ENCODE measurements at regions not wholly inside any gene's neighbourhood (a gene's known extent, or its start where the extent isn't known, plus 50 kb on each side); places are given as distances from the start of the nearest gene placed in this dataset.

DNA sequence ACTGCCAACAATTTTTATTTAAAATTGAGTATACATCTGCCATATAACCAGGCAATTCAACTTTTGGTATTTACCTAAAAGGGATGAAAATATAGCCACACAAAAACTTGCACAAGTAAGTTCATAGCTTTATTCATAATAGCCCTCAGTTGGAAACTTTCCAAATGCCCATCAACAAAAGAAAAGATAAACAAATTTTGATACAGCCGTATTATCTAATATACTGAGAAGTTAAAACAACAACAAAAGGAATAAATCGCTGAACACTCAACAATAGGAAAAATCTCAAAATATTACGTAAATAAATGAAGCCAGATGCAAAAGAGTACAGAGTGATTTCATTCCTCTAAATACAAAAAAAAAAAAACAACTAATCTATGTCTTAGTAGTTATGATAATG is 399.2 kb upstream of the SEMA3D start:
- Histone ChIP-seq H3K4me2 (ENCODE audit: low read length) (no peak overlapping the region), H3K79me2 (ENCODE audit: control insufficient read depth, insufficient read depth, low read length) (no peaks in the 10 kb centered on the region), H3K9ac (ENCODE audit: low read length) (no peak overlapping the region), H4K5ac (ENCODE audit: low read length) (no peak overlapping the region), H3K27ac (ENCODE audit: low read depth, low read length) (no peak overlapping the region), H3K27me3 (ENCODE audit: insufficient read depth, low read length, poor library complexity) (no peaks in the 10 kb centered on the region), H3K56ac (ENCODE audit: low read length) (no peak overlapping the region), H3K23ac (ENCODE audit: low read length) (no peak overlapping the region), H3K4ac (ENCODE audit: low read depth, low read length) (no peak overlapping the region), H2BK5ac (ENCODE audit: low read length) (no peak overlapping the region), H3K79me1 (ENCODE audit: low read length) (no peaks in the 10 kb centered on the region), H3K18ac (ENCODE audit: low read length) (no peak overlapping the region), H3K4me3 (ENCODE audit: low read length) (no peak overlapping the region), H3K4me1 (ENCODE audit: control insufficient read depth, low read depth, low read length) (no peaks in the 10 kb centered on the region), H2BK15ac (replicated peaks; ENCODE audit: low read depth) (no peak overlapping the region), H3K36me3 (ENCODE audit: control insufficient read depth, insufficient read depth, low read length) (no peaks in the 10 kb centered on the region), H2AK5ac (ENCODE audit: low read length) (no peak overlapping the region), H2BK120ac (ENCODE audit: low read depth, low read length) (no peak overlapping the region), H4K8ac (ENCODE audit: low read depth, low read length) (no peak overlapping the region)
- WGBS (ENCODE audit: extremely low coverage, insufficient coverage, low lambda C conversion rate): no CpG with 5 or more reads among the region's 3 CpGs
- no peak for DNase-seq

DNA sequence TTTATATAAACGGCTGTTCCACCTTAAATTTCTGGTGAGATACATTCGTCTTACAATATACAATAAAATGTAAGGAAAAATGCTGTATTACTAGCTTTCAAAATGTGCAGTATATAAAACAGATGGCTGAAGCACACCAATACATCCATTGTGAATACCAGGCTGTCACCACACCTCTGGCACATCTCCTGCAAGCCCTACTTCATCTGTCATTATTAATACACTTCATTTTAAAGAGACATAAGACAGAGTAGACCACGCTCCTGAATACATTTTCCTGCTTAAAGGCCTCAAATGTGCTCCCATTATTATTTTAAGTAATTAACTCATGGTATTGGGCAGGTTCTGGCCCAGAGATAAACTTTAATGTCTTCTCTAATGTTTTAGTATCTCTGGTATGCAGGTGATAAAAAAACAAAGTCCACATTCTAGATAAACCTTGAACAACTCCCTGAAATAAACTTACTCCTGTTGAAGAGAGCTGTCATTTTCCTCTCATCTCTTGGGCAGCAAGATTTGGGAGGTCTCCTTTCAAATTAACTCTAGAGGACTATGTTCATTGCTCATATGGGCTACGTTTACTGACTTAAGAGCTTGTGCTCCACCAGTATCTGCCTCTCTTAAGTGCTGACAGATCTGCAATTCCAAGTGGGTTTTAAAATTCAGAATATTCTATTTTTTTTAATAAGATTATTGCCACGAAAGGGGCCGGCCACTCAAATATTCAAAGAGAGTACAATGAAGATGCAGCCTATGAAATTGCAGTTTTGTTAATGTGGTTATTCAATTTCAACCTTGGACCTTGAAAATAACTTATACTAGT is 396.5 kb upstream of the SEMA3D start:
- no peak overlapping the region for H3K9ac ChIP-seq (ENCODE audit: low read length)
- no peak overlapping the region for H2BK5ac ChIP-seq (ENCODE audit: low read length)
- H3K23ac ChIP-seq (ENCODE audit: low read length): no peak overlapping the region
- H4K8ac ChIP-seq (ENCODE audit: low read depth, low read length): no peak overlapping the region
- no peaks in the 10 kb centered on the region for H3K27me3 ChIP-seq (ENCODE audit: insufficient read depth, low read length, poor library complexity)
- no peak overlapping the region for H4K5ac ChIP-seq (ENCODE audit: low read length)
- H3K27ac ChIP-seq (ENCODE audit: low read depth, low read length): no peak overlapping the region
- H3K4me1 ChIP-seq (ENCODE audit: control insufficient read depth, low read depth, low read length): no peaks in the 10 kb centered on the region
- DNase-seq: no peak
- no peaks in the 10 kb centered on the region for H3K36me3 ChIP-seq (ENCODE audit: control insufficient read depth, insufficient read depth, low read length)
- no peak overlapping the region for H2AK5ac ChIP-seq (ENCODE audit: low read length)
- H3K79me2 ChIP-seq (ENCODE audit: control insufficient read depth, insufficient read depth, low read length): no peaks in the 10 kb centered on the region
- no peak overlapping the region for H2BK120ac ChIP-seq (ENCODE audit: low read depth, low read length)
- H3K56ac ChIP-seq (ENCODE audit: low read length): no peak overlapping the region
- H3K79me1 ChIP-seq (ENCODE audit: low read length): no peaks in the 10 kb centered on the region
- no peak overlapping the region for H3K4me2 ChIP-seq (ENCODE audit: low read length)
- H3K4me3 ChIP-seq (ENCODE audit: low read length): no peak overlapping the region
- no peak overlapping the region for H3K4ac ChIP-seq (ENCODE audit: low read depth, low read length)
- no peak overlapping the region for H2BK15ac ChIP-seq (replicated peaks; ENCODE audit: low read depth)
- WGBS (ENCODE audit: extremely low coverage, insufficient coverage, low lambda C conversion rate): no CpG with 5 or more reads among the region's 6 CpGs
- no peak overlapping the region for H3K18ac ChIP-seq (ENCODE audit: low read length)

DNA sequence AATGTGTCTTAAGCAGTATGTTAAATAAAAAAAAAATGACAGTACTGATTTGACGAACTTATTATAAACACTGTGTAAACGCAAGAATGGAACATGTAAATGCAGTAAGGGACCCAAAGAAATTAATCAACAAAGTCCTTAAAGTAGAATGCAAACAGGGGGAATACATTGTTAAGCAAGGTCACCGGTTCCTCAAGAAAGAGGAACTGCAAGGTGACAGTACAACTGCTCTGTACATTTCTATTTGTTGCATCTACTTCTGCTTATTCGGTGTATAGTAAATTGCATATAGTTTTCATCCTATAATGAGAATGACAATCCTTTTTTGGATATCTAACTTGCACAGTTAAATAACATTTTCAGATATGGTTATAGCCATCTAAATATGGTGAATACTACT is 387.0 kb upstream of the SEMA3D start:
- Histone ChIP-seq H3K79me1 (ENCODE audit: low read length) (no peaks in the 10 kb centered on the region), H2BK15ac (replicated peaks; ENCODE audit: low read depth) (no peak overlapping the region), H3K23ac (ENCODE audit: low read length) (no peak overlapping the region), H2AK5ac (ENCODE audit: low read length) (no peak overlapping the region), H3K4me3 (ENCODE audit: low read length) (no peak overlapping the region), H3K36me3 (ENCODE audit: control insufficient read depth, insufficient read depth, low read length) (no peaks in the 10 kb centered on the region), H3K9ac (ENCODE audit: low read length) (no peak overlapping the region), H3K18ac (ENCODE audit: low read length) (no peak overlapping the region), H3K56ac (ENCODE audit: low read length) (no peak overlapping the region), H4K5ac (ENCODE audit: low read length) (no peak overlapping the region), H3K4me1 (ENCODE audit: control insufficient read depth, low read depth, low read length) (no peaks in the 10 kb centered on the region), H2BK120ac (ENCODE audit: low read depth, low read length) (no peak overlapping the region), H3K27ac (ENCODE audit: low read depth, low read length) (no peak overlapping the region), H3K27me3 (ENCODE audit: insufficient read depth, low read length, poor library complexity) (no peaks in the 10 kb centered on the region), H4K8ac (ENCODE audit: low read depth, low read length) (no peak overlapping the region), H3K4ac (ENCODE audit: low read depth, low read length) (no peak overlapping the region), H3K4me2 (ENCODE audit: low read length) (no peak overlapping the region), H2BK5ac (ENCODE audit: low read length) (no peak overlapping the region), H3K79me2 (ENCODE audit: control insufficient read depth, insufficient read depth, low read length) (no peaks in the 10 kb centered on the region)
- no peak for DNase-seq
- WGBS (ENCODE audit: extremely low coverage, insufficient coverage, low lambda C conversion rate): no CpG with 5 or more reads among the region's 4 CpGs

DNA sequence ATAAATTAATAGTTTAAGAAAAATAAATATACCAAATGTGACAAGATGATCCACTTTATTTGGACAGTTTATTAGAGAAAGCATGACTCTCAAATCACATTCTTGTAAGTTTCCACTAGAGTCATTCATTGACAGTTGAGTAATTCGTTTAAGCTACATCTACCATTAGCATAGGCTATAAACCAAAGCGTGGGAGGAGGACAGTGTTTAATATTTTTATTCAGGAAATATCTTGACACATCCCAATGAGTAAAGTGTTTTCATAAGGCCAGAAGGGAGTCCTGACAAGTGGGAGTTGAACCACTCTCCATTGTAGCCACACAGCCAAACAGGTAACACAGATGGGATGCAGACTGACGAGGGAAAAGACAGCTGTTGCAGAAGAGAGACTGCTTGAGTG is 386.5 kb upstream of the SEMA3D start:
- H2BK15ac ChIP-seq (replicated peaks; ENCODE audit: low read depth): no peak overlapping the region
- no peak overlapping the region for H4K5ac ChIP-seq (ENCODE audit: low read length)
- H3K4ac ChIP-seq (ENCODE audit: low read depth, low read length): no peak overlapping the region
- H3K18ac ChIP-seq (ENCODE audit: low read length): no peak overlapping the region
- H2AK5ac ChIP-seq (ENCODE audit: low read length): no peak overlapping the region
- no peaks in the 10 kb centered on the region for H3K79me1 ChIP-seq (ENCODE audit: low read length)
- no peak overlapping the region for H2BK120ac ChIP-seq (ENCODE audit: low read depth, low read length)
- H3K27ac ChIP-seq (ENCODE audit: low read depth, low read length): no peak overlapping the region
- no peak overlapping the region for H2BK5ac ChIP-seq (ENCODE audit: low read length)
- no peak overlapping the region for H3K4me2 ChIP-seq (ENCODE audit: low read length)
- no peak overlapping the region for H4K8ac ChIP-seq (ENCODE audit: low read depth, low read length)
- H3K36me3 ChIP-seq (ENCODE audit: control insufficient read depth, insufficient read depth, low read length): no peaks in the 10 kb centered on the region
- H3K4me1 ChIP-seq (ENCODE audit: control insufficient read depth, low read depth, low read length): no peaks in the 10 kb centered on the region
- no peak overlapping the region for H3K9ac ChIP-seq (ENCODE audit: low read length)
- no peak overlapping the region for H3K4me3 ChIP-seq (ENCODE audit: low read length)
- WGBS (ENCODE audit: extremely low coverage, insufficient coverage, low lambda C conversion rate): no CpG with 5 or more reads among the region's 3 CpGs
- no peaks in the 10 kb centered on the region for H3K27me3 ChIP-seq (ENCODE audit: insufficient read depth, low read length, poor library complexity)
- no peak overlapping the region for H3K23ac ChIP-seq (ENCODE audit: low read length)
- DNase-seq: no peak
- no peak overlapping the region for H3K56ac ChIP-seq (ENCODE audit: low read length)
- H3K79me2 ChIP-seq (ENCODE audit: control insufficient read depth, insufficient read depth, low read length): no peaks in the 10 kb centered on the region

DNA sequence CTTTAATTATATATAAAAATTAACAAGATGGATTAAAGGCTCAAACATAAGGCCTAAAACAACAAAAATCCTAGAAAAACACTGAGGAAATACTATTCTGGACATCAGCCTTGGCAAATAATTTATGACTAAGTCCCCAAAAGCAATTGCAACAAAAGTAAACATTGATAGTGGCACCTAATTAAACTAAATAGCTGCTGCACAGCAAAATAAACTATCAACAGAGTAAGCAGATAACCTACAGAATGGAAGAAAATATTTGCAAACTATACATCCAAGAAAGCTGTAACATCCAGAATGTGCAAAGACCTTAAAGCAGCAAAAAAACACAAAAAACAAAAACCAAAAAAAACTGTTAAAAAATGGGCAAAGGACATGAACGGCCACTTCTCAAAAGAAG is 384.0 kb upstream of the SEMA3D start:
- Histone ChIP-seq H2AK5ac (ENCODE audit: low read length) (no peak overlapping the region), H2BK120ac (ENCODE audit: low read depth, low read length) (no peak overlapping the region), H3K23ac (ENCODE audit: low read length) (no peak overlapping the region), H3K79me2 (ENCODE audit: control insufficient read depth, insufficient read depth, low read length) (no peaks in the 10 kb centered on the region), H4K8ac (ENCODE audit: low read depth, low read length) (no peak overlapping the region), H3K36me3 (ENCODE audit: control insufficient read depth, insufficient read depth, low read length) (no peaks in the 10 kb centered on the region), H4K5ac (ENCODE audit: low read length) (no peak overlapping the region), H3K56ac (ENCODE audit: low read length) (no peak overlapping the region), H3K4me3 (ENCODE audit: low read length) (no peak overlapping the region), H2BK5ac (ENCODE audit: low read length) (no peak overlapping the region), H3K27me3 (ENCODE audit: insufficient read depth, low read length, poor library complexity) (no peaks in the 10 kb centered on the region), H3K18ac (ENCODE audit: low read length) (no peak overlapping the region), H3K79me1 (ENCODE audit: low read length) (no peaks in the 10 kb centered on the region), H3K4ac (ENCODE audit: low read depth, low read length) (no peak overlapping the region), H3K9ac (ENCODE audit: low read length) (no peak overlapping the region), H2BK15ac (replicated peaks; ENCODE audit: low read depth) (no peak overlapping the region), H3K4me1 (ENCODE audit: control insufficient read depth, low read depth, low read length) (no peaks in the 10 kb centered on the region), H3K27ac (ENCODE audit: low read depth, low read length) (no peak overlapping the region), H3K4me2 (ENCODE audit: low read length) (no peak overlapping the region)
- no CpG with 5 or more reads among the region's 1 CpG for WGBS (ENCODE audit: extremely low coverage, insufficient coverage, low lambda C conversion rate)
- no peak for DNase-seq

DNA sequence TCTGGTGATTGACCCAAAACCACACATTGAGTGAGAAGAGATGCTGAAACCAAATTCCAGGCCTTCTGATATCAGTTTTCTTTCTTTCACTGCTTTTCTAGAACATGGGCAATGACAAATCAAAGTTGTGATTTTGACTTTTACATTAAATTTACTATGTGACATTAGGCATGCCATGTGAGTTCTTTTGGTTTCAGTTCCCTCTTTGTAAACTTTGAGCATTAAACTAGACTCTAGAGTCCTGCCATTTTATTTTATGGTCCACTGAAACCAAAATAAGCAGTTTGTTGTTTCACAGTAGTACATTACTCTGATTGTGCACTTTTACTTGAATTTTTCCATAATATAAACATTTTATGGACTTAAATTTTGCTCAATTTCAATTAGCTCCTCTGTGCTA is 381.1 kb upstream of the SEMA3D start:
- no peak overlapping the region for H2BK5ac ChIP-seq (ENCODE audit: low read length)
- H3K4me2 ChIP-seq (ENCODE audit: low read length): no peak overlapping the region
- no peak for DNase-seq
- H3K4me3 ChIP-seq (ENCODE audit: low read length): no peak overlapping the region
- no peaks in the 10 kb centered on the region for H3K79me2 ChIP-seq (ENCODE audit: control insufficient read depth, insufficient read depth, low read length)
- no peaks in the 10 kb centered on the region for H3K36me3 ChIP-seq (ENCODE audit: control insufficient read depth, insufficient read depth, low read length)
- H2BK120ac ChIP-seq (ENCODE audit: low read depth, low read length): no peak overlapping the region
- H3K4me1 ChIP-seq (ENCODE audit: control insufficient read depth, low read depth, low read length): no peaks in the 10 kb centered on the region
- no peak overlapping the region for H4K5ac ChIP-seq (ENCODE audit: low read length)
- H2AK5ac ChIP-seq (ENCODE audit: low read length): no peak overlapping the region
- H4K8ac ChIP-seq (ENCODE audit: low read depth, low read length): no peak overlapping the region
- no peak overlapping the region for H3K9ac ChIP-seq (ENCODE audit: low read length)
- no peak overlapping the region for H3K56ac ChIP-seq (ENCODE audit: low read length)
- no peak overlapping the region for H3K4ac ChIP-seq (ENCODE audit: low read depth, low read length)
- no peaks in the 10 kb centered on the region for H3K79me1 ChIP-seq (ENCODE audit: low read length)
- no peaks in the 10 kb centered on the region for H3K27me3 ChIP-seq (ENCODE audit: insufficient read depth, low read length, poor library complexity)
- H2BK15ac ChIP-seq (replicated peaks; ENCODE audit: low read depth): no peak overlapping the region
- no peak overlapping the region for H3K27ac ChIP-seq (ENCODE audit: low read depth, low read length)
- H3K23ac ChIP-seq (ENCODE audit: low read length): no peak overlapping the region
- no peak overlapping the region for H3K18ac ChIP-seq (ENCODE audit: low read length)
